ENCODE measurements at regions not wholly inside any gene's neighbourhood (a gene's known extent, or its start where the extent isn't known, plus 50 kb on each side); places are given as distances from the start of the nearest gene placed in this dataset.

DNA sequence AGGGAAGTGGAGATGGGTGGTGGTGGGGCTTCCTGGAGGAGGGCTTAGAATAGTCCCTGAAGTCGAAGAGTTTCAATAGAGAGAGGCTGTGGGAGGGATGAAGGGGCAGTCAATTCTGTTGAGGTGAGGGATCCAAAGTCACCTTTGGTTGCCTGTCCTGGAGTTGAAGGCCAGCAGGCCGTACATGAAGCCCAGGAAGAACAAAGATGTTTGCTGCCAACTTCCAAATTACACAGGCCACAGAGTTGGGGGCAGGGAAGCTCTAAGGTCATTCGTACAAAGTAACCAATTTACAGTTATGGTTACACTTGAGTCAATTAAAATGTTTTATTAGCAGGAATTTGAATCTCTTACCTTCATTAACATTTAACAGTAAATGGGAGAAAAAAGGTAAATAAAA lies 77.9 kb downstream of the FOXB1 start:
- Histone ChIP-seq H3K27me3 (ENCODE audit: insufficient read depth, low read depth, low read length) (no peaks in the 10 kb centered on the region), H2AFZ (ENCODE audit: low read depth, low read length) (no peak overlapping the region), H4K20me1 (ENCODE audit: insufficient read depth) (no peaks in the 10 kb centered on the region), H3K9me2 (ENCODE audit: insufficient read depth, low read length) (no peaks in the 10 kb centered on the region), H3K9ac (ENCODE audit: low read length) (no peak overlapping the region), H3F3A (ENCODE audit: insufficient read depth, low read length, poor library complexity, severe bottlenecking) (no peaks in the 10 kb centered on the region), H3K27ac (ENCODE audit: low read length) (no peak overlapping the region), H3K79me2 (replicated peaks; ENCODE audit: insufficient read depth, low read length) (no peaks in the 10 kb centered on the region), H3K4me2 (ENCODE audit: low read length) (no peak overlapping the region), H3K4me3 (ENCODE audit: low read length) (no peak overlapping the region), H3K36me3 (ENCODE audit: insufficient read depth, low read length) (no peaks in the 10 kb centered on the region), H3K9me3 (ENCODE audit: low read length) (no peaks in the 10 kb centered on the region)
- no peak for TF ChIP-seq EP300 (conservative IDR thresholded peaks at IDR 0.05; ENCODE audit: poor library complexity, severe bottlenecking)
- no peak for TF ChIP-seq MXI1 (conservative IDR thresholded peaks at IDR 0.05; ENCODE audit: poor library complexity, severe bottlenecking)
- TF ChIP-seq, protein P1, sequence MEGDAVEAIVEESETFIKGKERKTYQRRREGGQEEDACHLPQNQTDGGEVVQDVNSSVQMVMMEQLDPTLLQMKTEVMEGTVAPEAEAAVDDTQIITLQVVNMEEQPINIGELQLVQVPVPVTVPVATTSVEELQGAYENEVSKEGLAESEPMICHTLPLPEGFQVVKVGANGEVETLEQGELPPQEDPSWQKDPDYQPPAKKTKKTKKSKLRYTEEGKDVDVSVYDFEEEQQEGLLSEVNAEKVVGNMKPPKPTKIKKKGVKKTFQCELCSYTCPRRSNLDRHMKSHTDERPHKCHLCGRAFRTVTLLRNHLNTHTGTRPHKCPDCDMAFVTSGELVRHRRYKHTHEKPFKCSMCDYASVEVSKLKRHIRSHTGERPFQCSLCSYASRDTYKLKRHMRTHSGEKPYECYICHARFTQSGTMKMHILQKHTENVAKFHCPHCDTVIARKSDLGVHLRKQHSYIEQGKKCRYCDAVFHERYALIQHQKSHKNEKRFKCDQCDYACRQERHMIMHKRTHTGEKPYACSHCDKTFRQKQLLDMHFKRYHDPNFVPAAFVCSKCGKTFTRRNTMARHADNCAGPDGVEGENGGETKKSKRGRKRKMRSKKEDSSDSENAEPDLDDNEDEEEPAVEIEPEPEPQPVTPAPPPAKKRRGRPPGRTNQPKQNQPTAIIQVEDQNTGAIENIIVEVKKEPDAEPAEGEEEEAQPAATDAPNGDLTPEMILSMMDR (IDR thresholded peaks at IDR 0.05; ENCODE audit: poor library complexity, severe bottlenecking), result no peak
- TF ChIP-seq EZH2 (IDR thresholded peaks at IDR 0.05; ENCODE audit: borderline replicate concordance, insufficient read depth, low read length, poor library complexity, severe bottlenecking), result no peak
- TF ChIP-seq, protein P2, sequence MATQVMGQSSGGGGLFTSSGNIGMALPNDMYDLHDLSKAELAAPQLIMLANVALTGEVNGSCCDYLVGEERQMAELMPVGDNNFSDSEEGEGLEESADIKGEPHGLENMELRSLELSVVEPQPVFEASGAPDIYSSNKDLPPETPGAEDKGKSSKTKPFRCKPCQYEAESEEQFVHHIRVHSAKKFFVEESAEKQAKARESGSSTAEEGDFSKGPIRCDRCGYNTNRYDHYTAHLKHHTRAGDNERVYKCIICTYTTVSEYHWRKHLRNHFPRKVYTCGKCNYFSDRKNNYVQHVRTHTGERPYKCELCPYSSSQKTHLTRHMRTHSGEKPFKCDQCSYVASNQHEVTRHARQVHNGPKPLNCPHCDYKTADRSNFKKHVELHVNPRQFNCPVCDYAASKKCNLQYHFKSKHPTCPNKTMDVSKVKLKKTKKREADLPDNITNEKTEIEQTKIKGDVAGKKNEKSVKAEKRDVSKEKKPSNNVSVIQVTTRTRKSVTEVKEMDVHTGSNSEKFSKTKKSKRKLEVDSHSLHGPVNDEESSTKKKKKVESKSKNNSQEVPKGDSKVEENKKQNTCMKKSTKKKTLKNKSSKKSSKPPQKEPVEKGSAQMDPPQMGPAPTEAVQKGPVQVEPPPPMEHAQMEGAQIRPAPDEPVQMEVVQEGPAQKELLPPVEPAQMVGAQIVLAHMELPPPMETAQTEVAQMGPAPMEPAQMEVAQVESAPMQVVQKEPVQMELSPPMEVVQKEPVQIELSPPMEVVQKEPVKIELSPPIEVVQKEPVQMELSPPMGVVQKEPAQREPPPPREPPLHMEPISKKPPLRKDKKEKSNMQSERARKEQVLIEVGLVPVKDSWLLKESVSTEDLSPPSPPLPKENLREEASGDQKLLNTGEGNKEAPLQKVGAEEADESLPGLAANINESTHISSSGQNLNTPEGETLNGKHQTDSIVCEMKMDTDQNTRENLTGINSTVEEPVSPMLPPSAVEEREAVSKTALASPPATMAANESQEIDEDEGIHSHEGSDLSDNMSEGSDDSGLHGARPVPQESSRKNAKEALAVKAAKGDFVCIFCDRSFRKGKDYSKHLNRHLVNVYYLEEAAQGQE (IDR thresholded peaks at IDR 0.05; ENCODE audit: borderline replicate concordance), result no peak
- TF ChIP-seq RAD21 (conservative IDR thresholded peaks at IDR 0.05), result no peak
- no peak for TF ChIP-seq POLR2AphosphoS5 (IDR thresholded peaks at IDR 0.05)
- TF ChIP-seq TAF1 (IDR thresholded peaks at IDR 0.05; ENCODE audit: low read depth), result no peak
- TF ChIP-seq SMC3 (conservative IDR thresholded peaks at IDR 0.05; ENCODE audit: poor library complexity), result no peak

DNA sequence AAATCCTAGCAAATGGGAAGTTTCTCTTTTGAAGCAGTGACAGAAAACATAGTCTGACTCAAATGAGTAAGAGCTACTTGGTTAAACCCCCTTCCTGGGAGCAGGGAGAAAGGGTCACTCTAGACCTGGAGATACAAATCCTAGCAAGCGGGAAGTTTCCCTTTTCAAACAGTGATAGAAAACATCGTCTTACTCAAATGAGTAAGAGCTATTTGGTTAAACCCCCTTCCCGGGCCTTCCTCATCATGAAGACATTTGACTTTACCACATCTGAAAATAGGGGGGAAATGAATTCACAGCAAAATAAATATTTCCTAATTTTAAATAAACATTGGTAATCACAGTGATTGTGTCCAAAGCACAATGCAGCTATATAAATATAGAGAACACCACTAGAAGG lies 79.2 kb downstream of the FOXB1 start:
- Histone ChIP-seq H3K9ac (ENCODE audit: low read length) (no peak overlapping the region), H3F3A (ENCODE audit: insufficient read depth, low read length, poor library complexity, severe bottlenecking) (no peaks in the 10 kb centered on the region), H3K27ac (ENCODE audit: low read length) (no peak overlapping the region), H3K79me2 (replicated peaks; ENCODE audit: insufficient read depth, low read length) (no peaks in the 10 kb centered on the region), H3K4me2 (ENCODE audit: low read length) (no peak overlapping the region), H3K4me3 (ENCODE audit: low read length) (no peak overlapping the region), H3K36me3 (ENCODE audit: insufficient read depth, low read length) (no peaks in the 10 kb centered on the region), H3K27me3 (ENCODE audit: insufficient read depth, low read depth, low read length) (no peaks in the 10 kb centered on the region), H3K9me3 (ENCODE audit: low read length) (no peaks in the 10 kb centered on the region), H2AFZ (ENCODE audit: low read depth, low read length) (no peak overlapping the region), H3K9me2 (ENCODE audit: insufficient read depth, low read length) (no peaks in the 10 kb centered on the region), H4K20me1 (ENCODE audit: insufficient read depth) (no peaks in the 10 kb centered on the region)
- TF ChIP-seq RAD21 (conservative IDR thresholded peaks at IDR 0.05), result no peak
- TF ChIP-seq POLR2AphosphoS5 (IDR thresholded peaks at IDR 0.05), result no peak
- TF ChIP-seq, protein P1 (IDR thresholded peaks at IDR 0.05; ENCODE audit: poor library complexity, severe bottlenecking), result no peak
- TF ChIP-seq, protein P2 (IDR thresholded peaks at IDR 0.05; ENCODE audit: borderline replicate concordance), result no peak
- TF ChIP-seq TAF1 (IDR thresholded peaks at IDR 0.05; ENCODE audit: low read depth), result no peak
- no peak for TF ChIP-seq EP300 (conservative IDR thresholded peaks at IDR 0.05; ENCODE audit: poor library complexity, severe bottlenecking)
- no peak for TF ChIP-seq MXI1 (conservative IDR thresholded peaks at IDR 0.05; ENCODE audit: poor library complexity, severe bottlenecking)
- no peak for TF ChIP-seq SMC3 (conservative IDR thresholded peaks at IDR 0.05; ENCODE audit: poor library complexity)
- TF ChIP-seq EZH2 (IDR thresholded peaks at IDR 0.05; ENCODE audit: borderline replicate concordance, insufficient read depth, low read length, poor library complexity, severe bottlenecking), result no peak

Measured in neural cell (in vitro differentiated cells).